ENCODE measurements at regions not wholly inside any gene's neighbourhood (a gene's known extent, or its start where the extent isn't known, plus 50 kb on each side); places are given as distances from the start of the nearest gene placed in this dataset.
"Not testable (repeated sequence)": the region's sequence is repeated elsewhere in the genome, so short reads cannot be mapped to it uniquely, and the experiment has no call there.

GRCh38 chr18:4705894-4706293 lies 250.8 kb upstream of the DLGAP1 start:
- 65 to 66% methylated on average over 1 of the region's 1 CpG for WGBS, 2 donors
- TF ChIP-seq, protein P1, sequence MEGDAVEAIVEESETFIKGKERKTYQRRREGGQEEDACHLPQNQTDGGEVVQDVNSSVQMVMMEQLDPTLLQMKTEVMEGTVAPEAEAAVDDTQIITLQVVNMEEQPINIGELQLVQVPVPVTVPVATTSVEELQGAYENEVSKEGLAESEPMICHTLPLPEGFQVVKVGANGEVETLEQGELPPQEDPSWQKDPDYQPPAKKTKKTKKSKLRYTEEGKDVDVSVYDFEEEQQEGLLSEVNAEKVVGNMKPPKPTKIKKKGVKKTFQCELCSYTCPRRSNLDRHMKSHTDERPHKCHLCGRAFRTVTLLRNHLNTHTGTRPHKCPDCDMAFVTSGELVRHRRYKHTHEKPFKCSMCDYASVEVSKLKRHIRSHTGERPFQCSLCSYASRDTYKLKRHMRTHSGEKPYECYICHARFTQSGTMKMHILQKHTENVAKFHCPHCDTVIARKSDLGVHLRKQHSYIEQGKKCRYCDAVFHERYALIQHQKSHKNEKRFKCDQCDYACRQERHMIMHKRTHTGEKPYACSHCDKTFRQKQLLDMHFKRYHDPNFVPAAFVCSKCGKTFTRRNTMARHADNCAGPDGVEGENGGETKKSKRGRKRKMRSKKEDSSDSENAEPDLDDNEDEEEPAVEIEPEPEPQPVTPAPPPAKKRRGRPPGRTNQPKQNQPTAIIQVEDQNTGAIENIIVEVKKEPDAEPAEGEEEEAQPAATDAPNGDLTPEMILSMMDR (IDR thresholded peaks at IDR 0.05) = no peak
- TF ChIP-seq POLR2AphosphoS5 (IDR thresholded peaks at IDR 0.05) = no peak
- TF ChIP-seq EP300 (IDR thresholded peaks at IDR 0.05) = no peak
- no peak for TF ChIP-seq POLR2A (IDR thresholded peaks at IDR 0.05)
- H3K4me1 ChIP-seq = no peaks in the 10 kb centered on the region
- H3K36me3 ChIP-seq = no peaks in the 10 kb centered on the region
- no peak for DNase-seq
- H3K27ac ChIP-seq = no peak overlapping the region
- no peaks in the 10 kb centered on the region for H3K27me3 ChIP-seq
- H3K9me3 ChIP-seq = peaks cover 0 to 3% (median 0%) of the 10 kb centered on the region in 4 donors
- no peak overlapping the region for H3K4me3 ChIP-seq
- intact Hi-C loops (cut with DNase I) = no loop called here

- Histone ChIP-seq H3K9me3 (peaks cover 0 to 3% (median 0%) of the 10 kb centered on the region in 4 donors), H3K27ac (no peak overlapping the region), H3K36me3 (no peaks in the 10 kb centered on the region), H3K27me3 (no peaks in the 10 kb centered on the region), H3K4me1 (no peaks in the 10 kb centered on the region), H3K4me3 (no peak overlapping the region)
- WGBS, 2 donors = 16 to 31% methylated on average over 3 of the region's 3 CpGs
- no peak for TF ChIP-seq POLR2A (IDR thresholded peaks at IDR 0.05)
- no peak for TF ChIP-seq POLR2AphosphoS5 (IDR thresholded peaks at IDR 0.05)
- TF ChIP-seq, protein P1 (IDR thresholded peaks at IDR 0.05) = no peak
- TF ChIP-seq EP300 (IDR thresholded peaks at IDR 0.05) = no peak
- intact Hi-C loops (cut with DNase I) = no loop called here
- no peak for DNase-seq
These were observed 249.7 kb upstream of the DLGAP1 start for GRCh38 chr18:4704781-4705180.

DNA sequence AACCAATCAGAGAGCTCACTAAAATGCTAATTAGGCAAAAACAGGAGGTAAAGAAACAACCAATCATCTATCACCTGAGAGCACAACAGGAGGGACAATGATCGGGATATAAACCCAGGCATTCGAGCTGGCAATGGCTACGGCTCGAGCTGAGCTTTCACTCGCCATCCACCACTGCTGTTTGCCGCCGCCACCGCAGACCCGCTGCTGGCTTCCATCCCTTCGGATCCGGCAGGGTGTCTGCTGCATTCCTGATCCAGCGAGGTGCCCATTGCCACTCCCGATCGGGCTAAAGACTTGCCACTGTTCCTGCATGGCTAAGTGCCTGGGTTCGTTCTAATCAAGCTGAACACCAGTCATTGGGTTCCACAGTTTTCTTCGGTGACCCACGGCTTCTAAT lies 236.7 kb upstream of the DLGAP1 start:
- no peak for DNase-seq
- no peaks in the 10 kb centered on the region for H3K4me1 ChIP-seq
- no peaks in the 10 kb centered on the region for H3K36me3 ChIP-seq
- intact Hi-C loops (cut with DNase I) = no loop called here
- H3K4me3 ChIP-seq = no peak overlapping the region
- peaks cover 0 to 8% (median under 1%) of the 10 kb centered on the region in 4 donors for H3K9me3 ChIP-seq
- WGBS, 2 donors = 90% methylated on average over 17 of the region's 17 CpGs
- no peaks in the 10 kb centered on the region for H3K27me3 ChIP-seq
- TF ChIP-seq, protein P1 (IDR thresholded peaks at IDR 0.05) = no peak
- TF ChIP-seq EP300 (IDR thresholded peaks at IDR 0.05) (no peak), POLR2A (IDR thresholded peaks at IDR 0.05) (no peak), POLR2AphosphoS5 (IDR thresholded peaks at IDR 0.05) (no peak)
- no peak overlapping the region for H3K27ac ChIP-seq

DNA sequence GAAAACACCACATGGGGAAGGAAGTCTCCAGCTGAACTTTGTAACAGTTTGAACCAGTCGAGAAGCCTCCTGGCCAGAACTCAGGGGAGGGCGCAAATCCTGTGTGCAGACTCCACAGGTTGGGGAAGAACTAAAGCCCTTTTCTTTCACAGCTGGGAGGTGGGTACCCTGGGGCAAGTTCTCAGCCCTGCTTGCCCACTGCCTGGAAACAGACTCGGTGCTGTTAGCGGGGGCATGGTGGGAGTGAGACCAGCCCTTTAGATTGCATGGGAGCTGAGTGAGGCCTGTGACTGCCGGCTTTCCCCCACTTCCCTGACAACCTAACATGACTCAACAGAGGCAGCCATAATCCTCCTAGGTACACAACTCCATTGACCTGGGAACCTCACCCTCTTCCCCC lies 223.6 kb upstream of the DLGAP1 start:
- H3K4me3 ChIP-seq; H3K4me1 ChIP-seq; H3K36me3 ChIP-seq; intact Hi-C loops (cut with DNase I); H3K9me3 ChIP-seq; DNase-seq; H3K27ac ChIP-seq; H3K27me3 ChIP-seq: not testable (repeated sequence)
- 85 to 90% methylated on average over 5 of the region's 5 CpGs for WGBS, 2 donors

DNA sequence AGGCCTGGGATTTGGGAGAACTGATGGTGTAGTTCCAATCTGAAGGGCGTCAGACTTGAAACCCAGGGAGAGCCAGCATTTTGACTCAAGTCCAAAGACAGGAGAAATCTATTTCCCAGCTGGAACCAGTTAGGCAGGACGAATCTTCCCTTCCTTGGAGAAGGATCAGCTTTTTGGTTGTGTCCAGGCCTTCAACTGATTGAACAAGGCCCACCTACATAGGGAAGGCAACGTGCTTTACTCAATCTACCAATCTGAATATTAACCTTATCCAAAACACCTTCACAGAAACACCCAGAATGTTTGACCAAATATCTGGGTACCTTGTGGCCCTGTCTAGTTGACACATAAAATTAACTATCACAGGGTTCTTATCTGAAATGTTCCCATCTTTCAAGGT lies 221.9 kb upstream of the DLGAP1 start:
- H3K4me1 ChIP-seq = no peaks in the 10 kb centered on the region
- no peaks in the 10 kb centered on the region for H3K36me3 ChIP-seq
- H3K27me3 ChIP-seq = no peaks in the 10 kb centered on the region
- intact Hi-C loops (cut with DNase I) = no loop called here
- H3K9me3 ChIP-seq = peaks cover 0 to 9% (median 0%) of the 10 kb centered on the region in 4 donors
- H3K4me3 ChIP-seq = no peak overlapping the region
- no peak overlapping the region for H3K27ac ChIP-seq
- TF ChIP-seq POLR2AphosphoS5 (IDR thresholded peaks at IDR 0.05) = no peak
- TF ChIP-seq EP300 (IDR thresholded peaks at IDR 0.05) = no peak
- TF ChIP-seq POLR2A (IDR thresholded peaks at IDR 0.05) = no peak
- TF ChIP-seq, protein P1 (IDR thresholded peaks at IDR 0.05) = no peak
- no peak for DNase-seq
- WGBS, 2 donors = 51 to 73% methylated on average over 3 of the region's 3 CpGs
